Smooth muscle cell (in vitro differentiated cells): ENCODE measurements at regions not wholly inside any gene's neighbourhood (a gene's known extent, or its start where the extent isn't known, plus 50 kb on each side); places are given as distances from the start of the nearest gene placed in this dataset.

Experiments
- DNase-seq: peaks from one replicate; lab custom pipeline; 2025; ENCODE audit not compliant: unreplicated experiment; lab: John Stamatoyannopoulos, UW
- H2AFZ ChIP-seq: fragments of 200-600 bp; sonication (generic); 2 replicates; pipeline ENCODE4 v1.6.0; 2016; ENCODE audit warnings: antibody characterized with exemption, low read depth, mild to moderate bottlenecking
- H3F3A ChIP-seq: fragments of 200-600 bp; sonication (generic); 2 replicates; pipeline ENCODE4 v1.6.0; 2017; ENCODE audit warnings: antibody characterized with exemption, low read depth
- H3K27ac ChIP-seq: fragments of 200-600 bp; sonication (generic); 2 replicates; pipeline ENCODE4 v1.5.1; 2016; ENCODE audit warnings: low read depth, mild to moderate bottlenecking
- H3K27me3 ChIP-seq: fragments of 200-600 bp; sonication (generic); 2 replicates; pipeline ENCODE4 v1.6.1; 2016; ENCODE audit warnings: low read depth, mild to moderate bottlenecking
- H3K36me3 ChIP-seq: fragments of 200-600 bp; sonication (generic); 2 replicates; pipeline ENCODE4 v1.5.1; 2016; ENCODE audit warnings: low read depth
- H3K4me1 ChIP-seq: fragments of 200-600 bp; sonication (generic); 2 replicates; pipeline ENCODE4 v1.5.1; 2016; ENCODE audit warnings: low read depth
- H3K4me2 ChIP-seq: fragments of 200-600 bp; sonication (generic); 2 replicates; pipeline ENCODE4 v1.6.0; 2016; ENCODE audit warnings: mild to moderate bottlenecking
- H3K4me3 ChIP-seq: fragments of 200-600 bp; sonication (generic); 2 replicates; pipeline ENCODE4 v1.5.1; 2016; ENCODE audit warnings: mild to moderate bottlenecking
- H3K79me2 ChIP-seq: fragments of 200-600 bp; sonication (generic); 2 replicates; pipeline ENCODE4 v1.6.0; 2016; ENCODE audit warnings: low read depth, mild to moderate bottlenecking
- H3K9ac ChIP-seq: fragments of 200-600 bp; sonication (generic); 2 replicates; pipeline ENCODE4 v1.6.0; 2016; ENCODE audit warnings: low read depth
- H3K9me3 ChIP-seq: fragments of 200-600 bp; sonication (generic); replicated peaks from 2 replicates; pipeline ENCODE4 v1.5.1; 2016; ENCODE audit warnings: low read depth
- H4K20me1 ChIP-seq: fragments of 200-600 bp; sonication (generic); 2 replicates; pipeline ENCODE4 v1.6.0; 2016; ENCODE audit warnings: low read depth
- WGBS: methylation state at CpG from one replicate; pipeline ENCODE4 v1.1.7; 2016; ENCODE audit warnings: low lambda C conversion rate; 5-methylcytosine and 5-hydroxymethylcytosine counted together
- TF ChIP-seq, protein P1 (sequence below): fragments of 200-600 bp; sonication (generic); IDR thresholded peaks from 2 replicates; pipeline ENCODE4 v1.5.1; 2017; ENCODE audit warnings: borderline replicate concordance, mild to moderate bottlenecking, antibody characterized with exemption; ENCODE audit not compliant: insufficient read depth, poor library complexity, severe bottlenecking

- Histone ChIP-seq H2AFZ (no peak overlapping the region), H3K4me3 (no peak overlapping the region), H3K9me3 (no peaks in the 10 kb centered on the region), H3K27ac (no peak overlapping the region), H4K20me1 (no peaks in the 10 kb centered on the region), H3K27me3 (peaks cover 13% of the 10 kb centered on the region), H3K4me2 (no peak overlapping the region), H3F3A (no peaks in the 10 kb centered on the region), H3K79me2 (no peaks in the 10 kb centered on the region), H3K4me1 (no peaks in the 10 kb centered on the region), H3K36me3 (no peaks in the 10 kb centered on the region), H3K9ac (no peak overlapping the region)
- 77% methylated on average over 1 of the region's 1 CpG for WGBS
- no peak for DNase-seq
- TF ChIP-seq, protein P1, sequence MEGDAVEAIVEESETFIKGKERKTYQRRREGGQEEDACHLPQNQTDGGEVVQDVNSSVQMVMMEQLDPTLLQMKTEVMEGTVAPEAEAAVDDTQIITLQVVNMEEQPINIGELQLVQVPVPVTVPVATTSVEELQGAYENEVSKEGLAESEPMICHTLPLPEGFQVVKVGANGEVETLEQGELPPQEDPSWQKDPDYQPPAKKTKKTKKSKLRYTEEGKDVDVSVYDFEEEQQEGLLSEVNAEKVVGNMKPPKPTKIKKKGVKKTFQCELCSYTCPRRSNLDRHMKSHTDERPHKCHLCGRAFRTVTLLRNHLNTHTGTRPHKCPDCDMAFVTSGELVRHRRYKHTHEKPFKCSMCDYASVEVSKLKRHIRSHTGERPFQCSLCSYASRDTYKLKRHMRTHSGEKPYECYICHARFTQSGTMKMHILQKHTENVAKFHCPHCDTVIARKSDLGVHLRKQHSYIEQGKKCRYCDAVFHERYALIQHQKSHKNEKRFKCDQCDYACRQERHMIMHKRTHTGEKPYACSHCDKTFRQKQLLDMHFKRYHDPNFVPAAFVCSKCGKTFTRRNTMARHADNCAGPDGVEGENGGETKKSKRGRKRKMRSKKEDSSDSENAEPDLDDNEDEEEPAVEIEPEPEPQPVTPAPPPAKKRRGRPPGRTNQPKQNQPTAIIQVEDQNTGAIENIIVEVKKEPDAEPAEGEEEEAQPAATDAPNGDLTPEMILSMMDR, result no peak
Observed at GRCh38 chr5:62182802-62183201, 123.2 kb upstream of the KIF2A start.

DNA sequence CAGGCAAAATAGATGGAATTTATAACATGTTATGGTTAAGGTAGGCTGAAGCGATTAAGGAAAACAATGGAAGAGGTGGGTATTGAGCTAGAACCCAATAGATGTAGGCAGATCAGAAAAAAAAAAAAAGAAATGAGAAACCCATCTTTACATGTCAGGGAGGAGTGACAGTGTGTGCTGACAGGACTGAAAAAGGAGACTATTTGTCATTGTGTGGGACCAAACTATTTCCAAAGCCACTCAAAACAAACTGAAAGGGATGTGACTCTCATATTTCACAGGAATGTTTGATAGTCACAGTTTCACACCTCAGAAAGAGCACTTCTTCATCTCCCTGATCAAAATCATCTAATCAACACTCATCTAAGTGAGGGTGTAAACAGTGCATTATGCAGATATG is 122.3 kb upstream of the KIF2A start:
- H3K9ac ChIP-seq, result no peak overlapping the region

GRCh38 chr5:62184444-62184843 is 121.6 kb upstream of the KIF2A start:
- no peak overlapping the region for H3K4me3 ChIP-seq
- no peaks in the 10 kb centered on the region for H3K4me1 ChIP-seq
- H2AFZ ChIP-seq, result no peak overlapping the region
- no peaks in the 10 kb centered on the region for H3F3A ChIP-seq
- H3K79me2 ChIP-seq, result no peaks in the 10 kb centered on the region
- H4K20me1 ChIP-seq, result no peaks in the 10 kb centered on the region
- H3K36me3 ChIP-seq, result no peaks in the 10 kb centered on the region
- 92% methylated on average over 1 of the region's 1 CpG for WGBS
- H3K27me3 ChIP-seq, result peaks cover 13% of the 10 kb centered on the region
- TF ChIP-seq, protein P1, result no peak
- H3K4me2 ChIP-seq, result no peak overlapping the region
- no peak for DNase-seq
- no peak overlapping the region for H3K27ac ChIP-seq
- no peaks in the 10 kb centered on the region for H3K9me3 ChIP-seq
- no peak overlapping the region for H3K9ac ChIP-seq

More for the DNA sequence above, 122.3 kb upstream of the KIF2A start:
- Histone ChIP-seq H3K79me2 (no peaks in the 10 kb centered on the region), H3K4me3 (no peak overlapping the region), H3K27me3 (peaks cover 13% of the 10 kb centered on the region), H2AFZ (no peak overlapping the region), H3K36me3 (no peaks in the 10 kb centered on the region), H3F3A (no peaks in the 10 kb centered on the region), H3K4me2 (no peak overlapping the region), H3K9me3 (no peaks in the 10 kb centered on the region), H4K20me1 (no peaks in the 10 kb centered on the region), H3K4me1 (no peaks in the 10 kb centered on the region), H3K27ac (no peak overlapping the region)
- DNase-seq, result no peak
- 97% methylated on average over 1 of the region's 1 CpG for WGBS
- TF ChIP-seq, protein P1, result no peak

- no peak overlapping the region for H3K27ac ChIP-seq
- DNase-seq, result no peak
Observed at GRCh38 chr5:62190173-62190572, 115.8 kb upstream of the KIF2A start.

More at GRCh38 chr5:62190173-62190572, 115.8 kb upstream of the KIF2A start:
- Histone ChIP-seq H3K79me2 (no peaks in the 10 kb centered on the region), H2AFZ (no peak overlapping the region), H3K9me3 (no peaks in the 10 kb centered on the region), H3K9ac (no peak overlapping the region), H4K20me1 (no peaks in the 10 kb centered on the region), H3K4me1 (no peaks in the 10 kb centered on the region), H3K27me3 (no peaks in the 10 kb centered on the region), H3K4me3 (no peak overlapping the region), H3K4me2 (no peak overlapping the region), H3F3A (no peaks in the 10 kb centered on the region), H3K36me3 (no peaks in the 10 kb centered on the region)
- 83% methylated on average over 2 of the region's 2 CpGs for WGBS
- TF ChIP-seq, protein P1, result no peak
